GM21825 (cell line): ENCODE measurements at regions not wholly inside any gene's neighbourhood (a gene's known extent, or its start where the extent isn't known, plus 50 kb on each side); places are given as distances from the start of the nearest gene placed in this dataset.

Experiments
- ATAC-seq: cut with Tn5 transposase; IDR thresholded peaks from one replicate; pipeline ENCODE4 v1.9.1; 2021; ENCODE audit warnings: mild to moderate bottlenecking, moderate library complexity; ENCODE audit not compliant: unreplicated experiment

DNA sequence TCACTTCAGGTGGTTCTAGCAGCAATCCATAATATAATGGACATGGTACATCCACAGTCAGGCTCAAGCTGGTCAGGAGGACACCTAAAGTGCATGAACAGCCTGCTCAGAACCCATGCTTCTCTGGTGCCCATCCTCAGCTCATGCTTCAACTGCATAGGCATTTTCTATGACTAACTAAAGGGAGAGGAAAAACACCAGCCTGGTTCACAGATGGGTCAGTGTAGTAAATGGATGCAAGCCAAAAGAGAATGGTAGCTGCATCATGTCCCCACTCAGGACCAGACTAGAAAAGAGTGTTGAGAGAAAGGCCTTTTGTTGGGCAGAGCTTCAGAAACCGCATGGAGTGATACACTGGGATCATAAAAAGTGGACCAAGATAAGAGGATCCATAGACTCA is 556.6 kb downstream of the TLE1 start:
- ATAC-seq = no peak

DNA sequence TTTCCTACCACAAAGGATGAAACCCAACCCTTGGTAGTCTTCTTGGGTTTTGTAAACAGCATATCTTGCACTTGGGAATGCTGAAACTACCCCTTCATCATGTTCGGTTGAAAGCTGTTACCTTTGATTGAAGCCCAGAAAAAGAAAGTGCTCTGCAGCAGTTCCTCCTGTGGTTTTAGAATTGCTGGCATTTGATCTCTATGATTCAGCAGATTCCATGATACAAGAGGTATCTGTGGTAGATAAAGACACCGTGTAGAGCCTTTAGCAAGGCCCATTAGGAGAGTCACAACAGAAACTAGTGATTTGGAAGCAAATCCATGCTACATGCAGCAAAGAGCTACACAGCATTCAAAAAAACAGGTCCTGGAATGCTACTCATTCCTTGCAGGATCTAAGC is 557.0 kb downstream of the TLE1 start:
- no peak for ATAC-seq

DNA sequence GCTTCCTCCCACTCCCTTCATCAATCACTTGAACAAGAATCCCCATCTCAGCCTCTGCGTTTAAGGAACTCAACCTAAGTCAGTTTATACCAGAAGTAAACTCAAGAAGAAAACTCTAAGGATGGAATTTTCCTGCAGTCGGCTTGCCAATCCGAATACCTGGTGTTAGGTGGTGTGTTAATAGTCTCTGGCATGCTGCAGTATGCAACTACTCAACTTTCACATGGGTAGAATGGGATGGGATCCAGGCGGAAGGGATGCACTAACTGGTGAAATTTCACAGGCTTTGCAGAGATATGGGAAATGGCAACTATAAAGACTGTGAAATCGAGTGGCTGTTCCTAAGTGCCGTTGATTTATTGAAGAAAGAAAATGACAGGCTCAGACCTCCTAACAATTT is 560.6 kb downstream of the TLE1 start:
- ATAC-seq = no peak

DNA sequence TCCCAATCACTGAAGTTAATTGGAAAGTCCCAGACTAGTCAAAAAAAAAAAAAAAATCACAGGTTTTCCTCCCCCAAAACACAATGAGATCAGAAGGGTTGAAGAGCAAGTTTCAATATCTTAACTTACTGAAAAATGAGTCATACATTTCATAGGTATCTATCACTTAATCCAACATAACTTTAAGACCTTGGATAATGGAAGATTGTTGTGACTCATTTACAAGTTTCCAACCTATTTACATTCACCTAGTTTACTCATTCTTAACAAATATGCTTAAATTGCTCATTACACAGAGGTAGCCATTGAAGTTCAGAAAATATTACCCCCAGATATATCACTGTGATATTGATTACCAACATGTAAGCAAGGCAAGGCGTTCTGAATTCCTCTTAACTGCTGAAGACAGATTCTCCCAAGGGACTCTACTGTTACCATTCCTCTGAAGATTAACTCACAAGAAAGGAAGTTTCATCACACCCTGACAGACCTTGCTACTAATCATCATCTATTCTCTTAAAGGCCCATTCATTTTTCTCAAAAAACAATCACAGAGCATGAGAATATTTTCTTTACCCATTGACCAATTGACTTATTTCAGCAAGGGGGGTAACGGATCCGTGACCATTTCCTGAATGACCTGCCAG is 563.8 kb downstream of the TLE1 start:
- ATAC-seq = no peak

DNA sequence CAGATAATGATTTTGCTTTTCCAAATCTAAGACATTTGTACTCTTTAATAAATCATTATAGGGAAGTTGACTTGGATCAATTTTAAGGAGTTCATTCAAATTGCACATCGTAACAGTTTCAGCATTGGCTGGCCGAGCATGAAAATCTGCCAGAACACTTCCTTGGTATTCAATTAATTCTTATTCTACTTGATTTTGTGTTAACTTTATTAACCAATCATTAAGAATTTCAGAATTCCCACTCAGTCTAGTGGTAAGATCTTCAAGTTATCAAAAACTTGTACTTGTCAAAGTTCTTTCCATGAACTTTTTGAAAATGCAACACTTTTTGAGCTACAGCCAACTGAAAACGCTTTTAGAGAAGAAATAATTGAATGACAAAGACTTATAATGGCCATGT is 565.8 kb downstream of the TLE1 start:
- ATAC-seq = no peak

DNA sequence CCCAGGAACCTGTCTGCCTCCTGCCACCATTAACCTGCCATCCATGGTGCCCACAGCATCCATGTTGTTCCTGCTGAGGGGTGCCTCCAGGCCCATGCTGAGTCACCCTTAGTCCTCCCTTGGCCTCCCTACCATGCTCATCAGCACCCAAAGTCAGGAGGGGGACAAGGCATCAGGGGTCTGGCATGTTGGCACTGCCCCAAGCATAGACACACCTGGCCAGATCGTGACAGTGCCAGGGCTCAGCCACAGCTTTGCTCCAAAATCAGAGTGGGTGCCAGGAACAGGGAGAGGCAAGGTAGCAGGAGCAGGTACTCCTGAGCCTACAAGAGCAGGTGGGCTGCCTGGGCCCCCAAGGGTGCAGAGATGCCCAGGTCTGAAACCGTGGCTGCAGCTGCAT is 566.6 kb downstream of the TLE1 start:
- ATAC-seq = no peak

DNA sequence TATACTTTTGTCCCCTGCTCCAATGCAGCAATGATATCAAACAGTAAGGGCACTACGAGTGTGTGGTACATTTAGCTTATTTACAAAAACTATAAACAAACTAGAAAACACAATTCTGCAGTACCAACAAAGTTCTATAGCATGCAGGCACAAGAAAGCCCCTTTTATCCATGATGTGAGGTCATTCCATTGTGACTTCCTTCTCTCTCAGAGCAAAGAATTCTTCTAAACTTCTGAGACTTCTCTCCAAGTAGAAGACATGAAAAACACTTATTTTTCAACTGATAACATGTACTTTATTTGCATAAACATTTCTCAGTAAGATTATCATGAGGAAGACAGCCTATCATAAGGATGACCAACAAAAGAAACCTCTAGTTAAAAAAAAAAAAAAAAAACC is 569.8 kb downstream of the TLE1 start:
- ATAC-seq = no peak

DNA sequence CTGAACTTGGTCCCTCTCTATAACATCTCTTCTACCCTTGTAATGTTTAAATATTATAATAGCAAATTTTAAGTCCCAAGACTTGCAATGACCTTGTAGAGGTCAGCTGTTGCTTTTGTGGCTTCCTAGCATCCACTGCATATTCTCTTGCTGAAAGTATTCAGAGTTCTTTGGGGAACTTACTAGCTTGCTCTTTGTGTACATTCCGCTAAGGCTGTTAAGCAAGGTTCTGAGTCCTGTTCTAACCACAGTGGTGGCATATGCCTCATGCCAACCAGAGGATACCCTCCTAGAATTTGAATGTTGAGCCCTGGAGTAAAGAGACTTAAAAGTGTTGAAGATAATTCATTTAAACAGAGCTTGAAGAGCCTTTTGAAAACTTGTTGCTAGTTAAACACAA is 570.9 kb downstream of the TLE1 start:
- ATAC-seq = no peak

DNA sequence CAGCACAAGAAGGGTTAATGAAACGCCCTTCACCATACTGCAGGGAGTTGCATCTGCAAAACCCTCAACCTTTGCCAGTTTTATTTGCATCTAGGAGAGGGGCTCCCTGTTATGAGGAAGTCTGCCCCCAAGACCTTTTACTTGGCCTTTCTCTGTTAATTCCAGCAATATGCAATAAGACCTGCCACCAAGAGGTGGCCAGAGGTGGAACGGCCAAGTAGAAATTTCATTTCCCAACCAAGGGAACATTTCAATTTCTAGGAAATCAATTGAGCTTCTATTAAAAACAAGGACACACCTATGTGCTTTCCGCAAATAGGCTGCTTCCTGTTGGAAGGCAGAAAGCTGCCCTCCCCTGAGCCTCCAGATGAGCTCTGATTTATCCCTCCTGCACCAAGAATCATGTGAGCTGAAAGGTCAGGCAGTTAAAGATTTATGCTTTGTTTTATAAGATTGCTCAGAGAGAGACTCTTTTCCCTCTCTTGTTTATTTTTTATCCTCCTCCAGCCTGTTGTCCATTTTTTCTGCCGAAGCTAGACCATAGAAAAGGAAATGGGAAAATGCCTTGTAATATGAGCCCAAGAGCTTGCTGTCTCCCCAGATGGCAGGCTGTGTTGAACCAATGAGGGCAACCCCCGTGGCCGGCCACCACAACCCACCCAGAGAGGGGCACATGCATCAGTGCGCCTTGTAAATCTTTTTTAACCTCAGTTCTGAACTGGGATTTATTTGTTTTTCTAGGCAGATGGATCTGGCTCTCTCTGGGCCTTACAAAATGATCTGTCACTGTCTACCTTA is 572.8 kb downstream of the TLE1 start:
- ATAC-seq = no peak

DNA sequence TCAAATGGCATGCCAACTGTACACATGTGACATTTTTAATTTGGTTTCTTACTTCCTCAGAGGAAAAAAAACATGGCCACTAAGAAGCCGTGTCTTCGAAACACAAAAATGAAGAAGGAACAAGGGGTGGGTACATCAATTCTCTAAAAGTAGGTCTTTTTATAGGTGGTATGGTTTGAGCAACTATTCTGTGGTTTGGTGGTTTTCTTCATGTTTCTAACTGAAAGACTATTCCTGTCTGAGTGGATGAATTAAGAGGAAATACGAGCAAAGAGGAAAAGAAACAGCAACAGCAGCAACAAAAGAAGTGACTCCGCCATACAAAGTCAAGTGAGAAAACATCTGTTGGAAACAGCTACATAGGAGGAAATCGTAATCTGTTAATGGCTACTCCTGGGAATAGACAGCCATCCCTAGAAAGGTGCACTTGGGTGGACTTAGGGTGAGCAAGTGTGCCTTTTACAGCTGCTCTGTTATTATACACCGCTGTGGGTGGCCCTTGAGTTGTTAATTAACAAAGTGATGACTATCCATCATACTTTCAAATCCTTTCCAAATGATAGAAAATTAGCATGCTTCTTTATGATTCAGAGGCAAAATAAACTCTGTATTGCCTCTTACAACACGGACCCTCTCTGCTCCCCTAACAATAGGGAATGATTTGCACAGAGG is 575.8 kb downstream of the TLE1 start:
- no peak for ATAC-seq

DNA sequence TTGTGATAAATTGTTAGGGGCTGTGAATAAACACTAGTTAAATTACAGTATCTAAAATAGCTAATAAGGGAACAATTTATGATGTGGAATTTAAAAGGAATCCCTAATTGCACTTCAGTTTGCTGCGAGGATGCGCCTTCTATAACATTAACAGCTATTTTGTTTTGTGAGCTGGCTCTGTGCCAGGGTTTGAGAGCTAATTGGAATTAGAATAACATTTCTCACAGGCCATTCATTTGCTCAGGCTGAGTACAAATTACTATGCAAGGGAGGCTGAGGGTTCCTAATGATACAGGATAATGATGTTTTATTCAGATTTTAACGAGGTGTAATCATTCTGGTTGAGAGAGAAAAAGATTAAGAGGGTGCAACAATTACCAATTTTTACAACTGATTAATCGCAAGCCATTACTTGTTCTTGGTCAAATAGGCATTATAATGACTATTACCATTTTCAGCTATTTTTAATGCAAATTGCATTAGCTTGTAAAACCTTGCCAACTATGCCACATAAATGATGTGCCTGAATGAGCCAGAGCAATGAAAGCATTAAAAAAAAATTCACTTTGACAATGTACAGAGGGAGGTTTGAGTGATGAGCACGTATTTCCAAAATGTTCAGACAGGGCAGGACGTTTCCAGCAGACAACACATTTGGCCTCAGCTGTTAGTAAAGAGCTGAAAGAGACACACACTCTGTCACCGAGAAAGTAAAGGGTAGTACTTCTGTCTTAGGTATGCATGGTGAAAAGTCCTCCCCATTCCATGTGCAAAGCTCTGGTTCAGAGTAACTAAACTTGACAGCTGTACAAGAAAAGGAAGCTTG is 576.5 kb downstream of the TLE1 start:
- ATAC-seq = no peak

DNA sequence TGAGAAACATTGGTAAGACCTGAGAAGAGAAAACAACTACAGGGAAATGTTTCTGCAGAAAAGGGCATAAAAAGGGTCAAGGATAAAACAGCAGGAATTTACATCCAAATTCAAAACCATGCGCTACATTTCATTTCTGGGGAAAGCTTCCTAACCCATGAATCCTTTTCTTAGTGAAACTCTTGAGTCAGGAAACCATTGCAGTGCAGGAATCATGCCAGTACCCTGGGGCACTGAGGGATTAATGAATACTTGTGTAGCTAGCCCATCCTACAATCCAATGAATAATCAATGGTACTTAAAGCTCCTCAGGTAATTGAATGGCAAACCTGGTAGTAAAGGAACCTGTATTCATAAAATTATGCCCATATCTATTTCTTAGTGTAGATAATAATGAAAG is 580.5 kb downstream of the TLE1 start:
- no peak for ATAC-seq

DNA sequence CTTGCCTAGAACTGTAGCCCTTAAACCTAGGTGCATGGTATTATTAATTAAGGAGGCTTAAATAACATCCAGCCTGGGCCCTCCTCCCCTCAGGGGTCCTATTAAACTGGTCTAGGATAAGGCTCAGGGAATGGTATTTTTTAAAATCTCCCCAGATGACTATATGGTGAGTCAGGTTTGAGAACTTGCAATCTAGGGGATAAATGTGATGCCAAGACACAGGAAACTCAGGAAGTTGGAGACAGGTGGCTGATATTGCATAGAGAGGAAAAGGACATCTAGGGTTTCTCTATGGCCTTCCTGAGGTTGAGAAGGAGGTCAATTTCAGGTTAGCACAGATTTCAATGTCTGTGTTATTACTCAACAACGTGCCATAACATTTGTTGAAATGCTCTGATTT is 581.0 kb downstream of the TLE1 start:
- ATAC-seq = no peak

DNA sequence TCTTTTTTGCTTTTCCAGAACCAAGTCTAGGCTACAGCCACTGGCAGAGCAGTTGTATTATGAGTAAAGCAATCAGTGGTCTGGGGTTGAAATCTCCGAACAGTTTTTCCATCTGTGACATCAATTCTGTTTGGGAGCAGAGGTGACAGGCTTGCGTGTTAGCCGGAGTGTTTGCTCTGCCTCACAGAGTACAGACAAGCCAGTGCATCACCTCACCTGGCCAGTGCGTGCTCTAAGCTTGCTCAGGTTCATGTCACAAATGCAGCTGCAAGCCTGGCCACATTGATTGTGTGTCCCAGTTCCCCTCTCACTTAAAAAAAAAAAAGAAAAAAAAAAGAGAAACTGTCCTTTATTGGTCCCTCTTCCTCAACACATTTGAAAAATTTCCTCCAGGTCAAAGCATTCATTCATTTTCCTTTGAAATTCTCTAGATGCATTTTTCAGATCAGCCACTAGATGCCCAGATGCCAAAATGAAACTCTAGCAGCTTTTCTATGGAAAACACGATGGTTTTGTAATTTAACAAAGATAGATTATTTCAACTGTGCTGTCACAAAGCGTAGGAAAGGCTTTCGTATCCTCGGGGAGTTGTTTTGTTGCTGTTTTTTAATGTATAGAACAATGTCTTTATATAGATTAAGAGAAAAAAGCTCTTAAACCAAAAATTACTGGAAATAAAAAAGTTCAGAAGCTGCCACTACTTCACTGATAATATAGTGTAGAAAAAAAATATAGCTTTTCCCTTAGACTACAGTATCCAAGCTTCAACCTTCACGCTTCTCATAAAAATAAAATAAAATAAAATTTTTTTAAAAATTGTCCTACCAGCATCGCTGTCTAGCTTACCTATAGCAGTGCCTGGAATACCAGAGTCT is 585.5 kb downstream of the TLE1 start:
- no peak for ATAC-seq

DNA sequence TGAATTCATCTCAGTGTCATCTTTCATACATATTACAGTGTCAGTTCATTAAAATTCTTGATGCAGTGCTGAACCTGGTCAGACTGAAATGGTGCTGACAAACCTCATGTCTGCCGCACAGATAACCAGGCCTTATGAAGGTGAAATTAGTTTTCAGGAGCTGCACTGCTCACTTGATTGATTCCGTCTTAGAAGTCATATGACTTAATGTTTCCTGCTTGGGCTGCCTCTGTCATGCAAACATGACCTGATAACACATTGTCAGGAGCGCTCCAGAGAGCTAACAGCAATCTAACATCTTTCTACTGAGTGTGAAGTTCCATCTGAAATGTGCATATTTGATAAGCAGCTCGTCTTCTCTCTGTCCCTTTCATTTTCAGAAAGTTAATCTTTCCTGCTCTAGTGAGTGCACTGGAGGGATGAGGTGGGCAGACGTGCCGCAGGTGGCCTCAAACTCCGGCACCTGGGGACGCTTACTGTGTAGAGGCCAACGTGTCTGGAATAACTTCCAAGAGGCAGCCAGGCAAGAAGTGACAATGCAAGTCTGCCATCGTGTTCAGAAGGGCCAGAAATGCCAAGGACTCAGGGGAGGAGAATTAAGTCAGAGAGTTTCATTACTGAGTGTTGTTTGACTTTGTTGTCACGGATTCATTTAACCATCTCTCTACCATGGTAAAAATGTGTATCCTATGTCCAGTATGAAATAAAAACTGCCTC is 592.1 kb downstream of the TLE1 start:
- no peak for ATAC-seq

DNA sequence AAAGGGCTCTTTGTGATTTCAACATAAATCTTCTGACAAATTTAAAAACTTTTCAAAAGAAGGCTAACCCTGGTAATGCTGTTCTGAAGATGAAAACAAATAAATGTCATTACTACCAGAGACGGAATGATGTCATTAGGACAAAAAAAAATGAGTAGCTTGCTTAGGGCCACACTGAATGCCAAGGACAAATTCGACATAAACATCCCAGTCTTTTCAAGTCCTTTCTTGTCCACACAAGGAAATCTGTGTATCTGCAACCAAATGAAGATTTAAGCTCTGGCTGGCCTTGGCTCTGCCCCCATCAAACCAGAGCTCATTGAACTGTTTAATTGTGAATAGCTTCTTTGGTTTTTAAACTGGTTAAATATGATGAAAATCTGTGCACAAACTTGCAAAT is 592.7 kb downstream of the TLE1 start:
- ATAC-seq = no peak

DNA sequence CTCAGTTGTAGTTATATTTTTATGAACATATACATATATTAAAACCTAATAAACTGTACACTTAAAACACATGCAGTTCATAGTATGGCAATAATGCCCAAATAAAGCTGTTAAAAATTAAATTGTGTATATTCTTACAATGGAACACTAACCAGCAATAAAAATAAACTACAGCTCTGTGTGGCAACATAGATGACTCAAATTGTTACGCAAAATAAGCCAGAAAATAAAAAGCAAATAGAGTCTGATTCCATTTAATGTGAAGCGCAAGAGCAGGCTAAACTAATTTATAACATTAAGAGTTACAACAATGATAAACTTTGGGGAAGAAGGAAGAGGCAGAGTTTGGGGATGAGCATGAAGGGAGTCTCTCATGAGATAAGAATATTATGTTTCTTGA is 597.3 kb downstream of the TLE1 start:
- ATAC-seq = no peak

DNA sequence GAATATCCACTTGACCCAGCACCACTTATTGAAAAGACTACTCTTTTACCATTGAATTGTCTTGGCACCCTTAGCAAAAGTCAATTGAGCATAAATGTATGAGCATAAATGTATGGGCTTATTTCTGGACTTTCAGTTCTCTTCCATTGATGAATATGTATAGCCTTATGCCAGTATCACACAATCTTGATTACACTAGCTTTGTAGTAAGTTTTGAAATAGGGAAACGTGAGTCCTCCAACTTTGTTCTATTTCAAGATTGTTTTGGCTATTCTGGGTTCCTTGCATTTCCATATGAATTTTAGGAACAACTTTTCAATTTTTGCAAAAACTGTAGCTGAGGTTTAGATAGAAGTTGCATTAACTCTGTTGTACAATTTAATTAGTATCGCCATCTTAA is 601.0 kb downstream of the TLE1 start:
- no peak for ATAC-seq

DNA sequence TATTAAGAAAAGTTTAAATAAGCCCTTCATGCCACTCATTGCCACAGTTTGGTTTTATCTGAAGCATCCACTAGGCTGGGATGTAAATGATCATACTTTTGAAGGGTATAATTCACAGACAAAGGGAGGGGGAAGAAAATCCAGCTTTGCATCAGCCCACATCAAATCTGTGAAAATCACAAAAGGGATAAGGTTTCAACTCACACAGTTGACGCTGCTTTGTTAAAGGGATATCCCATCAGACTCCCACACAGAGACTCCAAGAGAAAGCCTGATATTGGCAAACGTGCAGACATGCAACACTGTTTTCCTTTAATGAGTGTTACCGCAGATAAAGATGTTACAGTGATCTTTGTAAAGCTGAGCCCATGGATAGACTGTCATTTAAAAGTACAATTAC is 602.9 kb downstream of the TLE1 start:
- no peak for ATAC-seq
